DND-41 (cell line): ENCODE measurements at regions not wholly inside any gene's neighbourhood (a gene's known extent, or its start where the extent isn't known, plus 50 kb on each side); places are given as distances from the start of the nearest gene placed in this dataset.

Experiments used
- ATAC-seq: fragments of 200-7000 bp; cut with Tn5 transposase; 3 replicates; pipeline ENCODE4 v1.9.1; 2021; ENCODE audit warnings: low read depth; ENCODE audit not compliant: insufficient read depth
- DNase-seq: peaks from one replicate; pipeline ENCODE4 v3.0.0-alpha.2; 2020
- H2AFZ ChIP-seq: 2 replicates; pipeline ENCODE4 v1.6.0; 2012; ENCODE audit warnings: low read depth, low read length
- H3K27ac ChIP-seq: 2 replicates; pipeline ENCODE4 v1.5.1; 2012; ENCODE audit warnings: low read length, inconsistent platforms
- H3K27me3 ChIP-seq: fragments of 200-600 bp; sonication (generic); 2 replicates; pipeline ENCODE4 v1.6.0; 2012; ENCODE audit warnings: low read length, mild to moderate bottlenecking, inconsistent platforms; ENCODE audit not compliant: insufficient read depth, poor library complexity
- H3K36me3 ChIP-seq: 2 replicates; pipeline ENCODE4 v1.5.1; 2012; ENCODE audit warnings: low read length, inconsistent platforms; ENCODE audit not compliant: insufficient read depth
- H3K4me1 ChIP-seq: 2 replicates; pipeline ENCODE4 v1.5.1; 2012; ENCODE audit warnings: mild to moderate bottlenecking, low read length; ENCODE audit not compliant: insufficient read depth
- H3K4me2 ChIP-seq: 2 replicates; pipeline ENCODE4 v1.6.0; 2012; ENCODE audit warnings: mild to moderate bottlenecking, moderate library complexity, low read length, inconsistent platforms; ENCODE audit not compliant: insufficient read depth
- H3K4me3 ChIP-seq, 2 experiments: fragments of 200-600 bp in 1 of 2; shearing (Covaris generic) in 1 of 2; 2 replicates each; pipeline ENCODE4 v1.5.1; 2012 to 2016; ENCODE audit warnings: inconsistent platforms in 2 of 2, low read length in 2 of 2, mild to moderate bottlenecking in 2 of 2, low read depth in 1 of 2, moderate library complexity in 1 of 2
- H3K79me2 ChIP-seq: 2 replicates; pipeline ENCODE4 v1.6.0; 2012; ENCODE audit warnings: low read length, inconsistent platforms; ENCODE audit not compliant: insufficient read depth
- H3K9ac ChIP-seq: 2 replicates; pipeline ENCODE4 v1.6.0; 2012; ENCODE audit warnings: low read depth, mild to moderate bottlenecking, inconsistent platforms, low read length, moderate library complexity
- H3K9me3 ChIP-seq: 2 replicates; pipeline ENCODE4 v1.5.1; 2012; ENCODE audit warnings: low read length, moderate library complexity, mild to moderate bottlenecking, inconsistent platforms; ENCODE audit not compliant: insufficient read depth, severe bottlenecking
- H4K20me1 ChIP-seq: 2 replicates; pipeline ENCODE4 v1.6.0; 2012; ENCODE audit warnings: low read length; ENCODE audit not compliant: insufficient read depth
- CTCF ChIP-seq: IDR thresholded peaks from 2 replicates; pipeline ENCODE4 v1.5.1; 2012; ENCODE audit warnings: borderline replicate concordance, low read length, moderate library complexity, mild to moderate bottlenecking; ENCODE audit not compliant: poor library complexity, severe bottlenecking; ENCODE audit errors: extremely low read depth
- EZH2 ChIP-seq: IDR thresholded peaks from 3 replicates; pipeline ENCODE4 v1.6.1; 2012; ENCODE audit warnings: borderline replicate concordance, low read depth, mild to moderate bottlenecking, moderate library complexity, low read length, inconsistent platforms; ENCODE audit not compliant: severe bottlenecking

GRCh38 chr4:136056748-136057147 is 1475.5 kb downstream of the PCDH18 start:
- TF ChIP-seq CTCF (no peak), EZH2 (no peak)
- H3K9ac ChIP-seq, result no peak overlapping the region
- no peaks in the 10 kb centered on the region for H3K27me3 ChIP-seq
- no peak overlapping the region for H3K27ac ChIP-seq
- no peaks in the 10 kb centered on the region for H3K36me3 ChIP-seq
- ATAC-seq (no peak), DNase-seq (no peak)
- H3K4me1 ChIP-seq, result no peaks in the 10 kb centered on the region
- no peak overlapping the region for H3K4me3 ChIP-seq
- H3K9me3 ChIP-seq, result no peaks in the 10 kb centered on the region
- no peaks in the 10 kb centered on the region for H4K20me1 ChIP-seq
- peak overlapping the region; percentile 36; the same call in 1 of the 2 replicates for H2AFZ ChIP-seq
- H3K4me2 ChIP-seq, result no peak overlapping the region
- H3K79me2 ChIP-seq, result no peaks in the 10 kb centered on the region

- ATAC-seq (no peak), DNase-seq (no peak)
- no peaks in the 10 kb centered on the region for H3K36me3 ChIP-seq
- no peak overlapping the region for H3K9ac ChIP-seq
- no peak overlapping the region for H3K27ac ChIP-seq
- H3K4me1 ChIP-seq, result no peaks in the 10 kb centered on the region
- no peak overlapping the region for H3K4me2 ChIP-seq
- H3K4me3 ChIP-seq, result no peak overlapping the region
- H3K79me2 ChIP-seq, result no peaks in the 10 kb centered on the region
- no peak overlapping the region for H2AFZ ChIP-seq
- TF ChIP-seq CTCF, result no peak
- TF ChIP-seq EZH2, result no peak
- H3K9me3 ChIP-seq, result no peaks in the 10 kb centered on the region
- H4K20me1 ChIP-seq, result no peaks in the 10 kb centered on the region
- no peaks in the 10 kb centered on the region for H3K27me3 ChIP-seq
Observed at GRCh38 chr4:136055360-136055759, 1476.9 kb downstream of the PCDH18 start.

GRCh38 chr4:136036744-136037143 is 1495.5 kb downstream of the PCDH18 start:
- DNase-seq, result no peak

More at GRCh38 chr4:136036744-136037143, 1495.5 kb downstream of the PCDH18 start:
- no peak overlapping the region for H3K9ac ChIP-seq
- no peaks in the 10 kb centered on the region for H3K36me3 ChIP-seq
- H2AFZ ChIP-seq, result no peak overlapping the region
- H4K20me1 ChIP-seq, result no peaks in the 10 kb centered on the region
- no peak overlapping the region for H3K27ac ChIP-seq
- TF ChIP-seq CTCF, result no peak
- TF ChIP-seq EZH2, result no peak
- H3K79me2 ChIP-seq, result no peaks in the 10 kb centered on the region
- ATAC-seq, result no peak
- no peak overlapping the region for H3K4me2 ChIP-seq
- H3K27me3 ChIP-seq, result no peaks in the 10 kb centered on the region
- H3K4me1 ChIP-seq, result no peaks in the 10 kb centered on the region
- no peak overlapping the region for H3K4me3 ChIP-seq
- no peaks in the 10 kb centered on the region for H3K9me3 ChIP-seq
